ENCODE measurements at regions not wholly inside any gene's neighbourhood (a gene's known extent, or its start where the extent isn't known, plus 50 kb on each side); places are given as distances from the start of the nearest gene placed in this dataset.

DNA sequence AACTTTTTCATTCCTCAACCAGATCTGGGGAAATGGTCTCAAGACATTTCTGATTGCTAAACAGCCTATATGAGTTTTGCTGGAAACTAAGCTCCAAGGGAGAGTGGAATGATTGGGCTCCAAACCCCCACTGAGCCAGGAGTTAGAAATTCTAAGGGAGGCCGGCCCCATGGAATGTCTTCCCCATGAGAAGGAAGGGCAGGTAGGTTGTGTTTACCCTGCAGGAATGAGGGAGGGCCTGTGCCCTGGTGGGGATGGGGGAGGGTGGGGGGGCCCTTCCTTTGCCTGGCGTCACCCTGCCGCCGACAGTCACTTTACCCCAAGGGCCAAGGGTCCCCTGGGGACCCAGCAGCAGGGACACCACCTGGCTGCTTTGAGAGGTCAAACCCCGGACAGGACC is 298.9 kb downstream of the TFAP2C start:
- TF ChIP-seq, protein P1, sequence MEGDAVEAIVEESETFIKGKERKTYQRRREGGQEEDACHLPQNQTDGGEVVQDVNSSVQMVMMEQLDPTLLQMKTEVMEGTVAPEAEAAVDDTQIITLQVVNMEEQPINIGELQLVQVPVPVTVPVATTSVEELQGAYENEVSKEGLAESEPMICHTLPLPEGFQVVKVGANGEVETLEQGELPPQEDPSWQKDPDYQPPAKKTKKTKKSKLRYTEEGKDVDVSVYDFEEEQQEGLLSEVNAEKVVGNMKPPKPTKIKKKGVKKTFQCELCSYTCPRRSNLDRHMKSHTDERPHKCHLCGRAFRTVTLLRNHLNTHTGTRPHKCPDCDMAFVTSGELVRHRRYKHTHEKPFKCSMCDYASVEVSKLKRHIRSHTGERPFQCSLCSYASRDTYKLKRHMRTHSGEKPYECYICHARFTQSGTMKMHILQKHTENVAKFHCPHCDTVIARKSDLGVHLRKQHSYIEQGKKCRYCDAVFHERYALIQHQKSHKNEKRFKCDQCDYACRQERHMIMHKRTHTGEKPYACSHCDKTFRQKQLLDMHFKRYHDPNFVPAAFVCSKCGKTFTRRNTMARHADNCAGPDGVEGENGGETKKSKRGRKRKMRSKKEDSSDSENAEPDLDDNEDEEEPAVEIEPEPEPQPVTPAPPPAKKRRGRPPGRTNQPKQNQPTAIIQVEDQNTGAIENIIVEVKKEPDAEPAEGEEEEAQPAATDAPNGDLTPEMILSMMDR (IDR thresholded peaks at IDR 0.05; ENCODE audit: low read depth): no peak

DNA sequence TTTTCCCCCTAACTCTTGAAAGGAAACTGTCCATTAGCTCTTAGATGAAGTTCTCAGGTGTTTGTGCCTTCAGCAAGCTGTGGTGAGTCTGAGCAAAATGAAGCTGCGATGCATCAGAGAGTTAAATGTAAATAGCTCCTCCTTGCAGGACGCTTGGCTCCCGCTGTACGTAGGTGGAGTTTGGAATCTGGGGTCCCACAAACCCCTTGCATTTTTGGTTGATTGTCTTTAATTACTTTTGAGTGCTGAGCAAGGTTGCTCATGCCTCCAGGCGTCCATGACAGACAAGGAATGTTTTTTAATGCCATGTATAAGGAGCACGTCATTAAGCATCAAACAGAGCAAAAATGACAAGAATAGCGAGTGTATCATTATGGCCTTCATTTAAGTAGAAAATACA is 300.5 kb downstream of the TFAP2C start:
- TF ChIP-seq, protein P1 (IDR thresholded peaks at IDR 0.05; ENCODE audit: low read depth): no peak

DNA sequence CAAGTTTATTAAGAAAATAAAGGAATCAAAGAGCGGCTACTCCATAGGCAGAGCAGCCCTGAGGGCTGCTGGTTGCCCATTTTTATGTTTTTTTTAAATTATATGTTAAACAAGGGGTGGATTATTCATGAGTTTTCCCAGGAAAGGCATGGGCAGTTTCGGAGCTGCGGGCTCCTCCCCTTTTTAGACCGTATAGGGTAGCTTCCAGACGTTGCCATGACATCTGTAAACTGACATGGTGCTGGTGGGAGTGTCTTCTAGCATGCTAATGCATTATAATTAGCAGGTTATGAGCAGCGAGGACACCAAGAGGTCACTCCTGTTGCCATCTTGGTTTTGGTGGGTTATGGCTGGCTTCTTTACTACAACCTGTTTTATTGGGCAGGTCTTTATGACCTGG is 301.8 kb downstream of the TFAP2C start:
- TF ChIP-seq, protein P1 (IDR thresholded peaks at IDR 0.05; ENCODE audit: low read depth): no peak

GRCh38 chr20:56932575-56933330 is 303.6 kb downstream of the TFAP2C start:
- TF ChIP-seq, protein P1 (IDR thresholded peaks at IDR 0.05; ENCODE audit: low read depth): no peak

DNA sequence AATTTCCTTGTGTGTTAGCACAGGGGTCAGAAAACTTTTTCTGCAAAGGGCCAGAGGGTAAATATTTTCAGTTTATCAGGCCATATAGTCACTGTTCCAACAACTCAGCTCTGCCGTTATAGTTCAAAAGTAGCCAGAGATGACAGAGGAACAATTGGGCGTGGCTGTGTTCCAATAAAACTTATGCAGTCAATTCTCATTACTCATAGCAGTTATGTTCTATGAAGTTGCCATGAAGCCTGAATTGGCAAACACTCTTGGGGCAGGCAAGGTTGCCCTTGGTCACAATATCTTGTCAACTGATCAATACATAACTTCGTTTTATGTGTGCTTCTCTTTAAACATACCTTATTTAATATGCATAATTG is 304.2 kb downstream of the TFAP2C start:
- TF ChIP-seq, protein P1 (IDR thresholded peaks at IDR 0.05; ENCODE audit: low read depth): no peak

GRCh38 chr20:56934888-56935287 is 305.8 kb downstream of the TFAP2C start:
- TF ChIP-seq, protein P1 (IDR thresholded peaks at IDR 0.05; ENCODE audit: low read depth): no peak

DNA sequence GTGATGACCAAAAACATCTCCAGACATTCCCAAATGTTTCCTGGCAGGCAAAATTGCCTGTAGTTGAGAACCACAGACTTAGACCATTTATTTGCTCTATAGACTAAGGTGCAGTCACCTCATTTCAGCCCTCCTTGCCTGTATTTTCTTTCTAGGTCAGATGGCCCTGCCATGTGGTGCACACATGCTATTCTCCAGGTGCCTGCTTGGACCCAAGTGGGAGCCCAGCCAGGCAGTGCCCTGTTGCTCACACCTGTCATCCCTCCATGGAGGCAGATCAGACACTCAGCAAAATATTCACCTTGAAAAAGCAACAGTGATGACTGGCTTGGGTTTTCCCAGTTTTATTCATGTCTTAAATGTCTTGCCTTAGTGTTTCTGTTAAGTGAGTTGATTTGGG is 311.4 kb downstream of the TFAP2C start:
- TF ChIP-seq, protein P1 (IDR thresholded peaks at IDR 0.05; ENCODE audit: low read depth): no peak
